Nephron (organoid): ENCODE measurements at regions not wholly inside any gene's neighbourhood (a gene's known extent, or its start where the extent isn't known, plus 50 kb on each side); places are given as distances from the start of the nearest gene placed in this dataset.

Experiments
- H3K27ac Mint-ChIP-seq, 3 experiments: 2 replicates each; pipeline ENCODE4 v1.8.0; 2020; ENCODE audit warnings: mixed read lengths in 3 of 3, mild to moderate bottlenecking in 2 of 3, moderate library complexity in 1 of 3
- H3K27me3 Mint-ChIP-seq: 2 replicates; pipeline ENCODE4 v1.8.0; 2021; ENCODE audit warnings: low read depth, mild to moderate bottlenecking, moderate library complexity, mixed read lengths
- H3K36me3 Mint-ChIP-seq: 2 replicates; pipeline ENCODE4 v1.8.0; 2020; ENCODE audit warnings: low read depth, mixed read lengths
- H3K4me1 Mint-ChIP-seq: 2 replicates; pipeline ENCODE4 v1.8.0; 2020; ENCODE audit warnings: mixed read lengths
- H3K4me3 Mint-ChIP-seq, 3 experiments: 2 replicates each; pipeline ENCODE4 v1.8.0; 2020; ENCODE audit warnings: mild to moderate bottlenecking in 3 of 3, mixed read lengths in 3 of 3, moderate library complexity in 2 of 3
- H3K9me3 Mint-ChIP-seq: 2 replicates; pipeline ENCODE4 v1.8.0; 2020; ENCODE audit warnings: mixed read lengths
- CTCF ChIP-seq, 3 experiments: fragments of 200-600 bp; sonication (generic); IDR thresholded peaks; one replicate each; pipeline ENCODE4 v1.5.0; 2021; ENCODE audit warnings: antibody characterized with exemption in 3 of 3; ENCODE audit not compliant: unreplicated experiment in 3 of 3

DNA sequence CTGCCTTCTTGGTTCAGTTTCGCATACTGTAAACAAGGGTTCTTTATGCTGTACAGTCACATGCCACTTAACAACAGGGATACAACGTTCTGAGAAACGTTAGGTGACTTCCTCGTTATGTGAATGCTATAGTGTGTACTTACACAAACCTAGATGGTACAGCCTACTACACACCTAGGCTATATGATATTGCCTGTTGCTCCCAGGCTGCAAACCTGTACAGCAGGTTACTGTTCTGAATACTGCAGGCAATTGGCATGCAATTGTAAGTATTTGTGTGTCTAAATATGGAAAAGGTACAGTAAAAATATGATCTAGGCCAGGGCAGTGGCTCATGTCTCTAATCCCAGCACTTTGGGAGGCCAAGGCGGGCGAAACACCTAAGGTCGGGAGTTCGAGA is 85.7 kb upstream of the PRDM11 start:
- Mint-ChIP-seq H3K4me3 (no peak overlapping the region), H3K4me1 (no peaks in the 10 kb centered on the region), H3K27me3 (peaks cover 21% of the 10 kb centered on the region), H3K36me3 (no peaks in the 10 kb centered on the region), H3K9me3 (peaks cover 13% of the 10 kb centered on the region), H3K27ac (no peak overlapping the region)
- TF ChIP-seq CTCF (IDR thresholded peaks at IDR 0.05; ENCODE audit: unreplicated experiment in 3 of 3) = no peak

DNA sequence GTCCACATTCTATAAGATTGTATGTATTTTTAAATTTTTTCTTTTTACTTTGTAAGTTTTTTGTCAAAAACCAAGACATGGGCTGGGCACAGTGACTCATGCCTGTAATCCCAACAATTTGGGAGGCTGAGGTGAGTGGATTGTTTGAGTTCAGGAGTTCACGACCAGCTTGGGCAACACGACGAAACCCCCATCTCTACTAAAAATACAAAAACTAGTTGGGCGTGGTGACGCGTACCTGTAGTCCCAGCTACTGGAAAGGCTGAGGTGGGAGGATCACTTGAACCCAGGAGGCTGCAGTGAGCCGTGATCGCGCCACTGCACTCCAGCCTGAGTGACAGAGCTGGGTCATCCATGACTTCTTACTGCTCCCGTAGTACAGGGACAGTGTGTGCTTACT is 84.8 kb upstream of the PRDM11 start:
- Mint-ChIP-seq H3K27me3 (peaks cover 14% of the 10 kb centered on the region), H3K4me3 (no peak overlapping the region), H3K27ac (no peak overlapping the region), H3K36me3 (no peaks in the 10 kb centered on the region), H3K4me1 (no peaks in the 10 kb centered on the region), H3K9me3 (peaks cover 20% of the 10 kb centered on the region)
- TF ChIP-seq CTCF (IDR thresholded peaks at IDR 0.05; ENCODE audit: unreplicated experiment in 3 of 3) = no peak

DNA sequence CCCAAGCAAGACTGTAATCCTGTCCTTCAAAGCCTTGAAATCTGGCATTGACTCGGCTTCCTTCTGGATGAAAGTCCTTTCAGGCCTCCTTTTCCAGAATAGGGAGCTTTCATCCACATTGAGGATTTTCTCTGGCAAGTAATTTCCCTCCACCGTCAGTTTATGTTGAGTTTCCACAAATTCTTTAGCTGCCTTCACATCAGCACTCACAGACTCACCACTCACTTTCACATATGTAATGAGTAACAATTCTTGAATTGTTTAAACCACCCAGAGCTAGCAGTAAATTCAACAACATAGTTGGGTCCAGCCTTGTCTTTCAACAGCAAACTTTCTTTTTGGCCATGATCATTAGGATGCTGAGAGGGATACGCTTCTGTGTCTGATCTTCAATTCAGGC is 84.3 kb upstream of the PRDM11 start:
- H3K4me3 Mint-ChIP-seq = no peak overlapping the region
- no peaks in the 10 kb centered on the region for H3K36me3 Mint-ChIP-seq
- H3K4me1 Mint-ChIP-seq = no peaks in the 10 kb centered on the region
- peaks cover 24% of the 10 kb centered on the region for H3K9me3 Mint-ChIP-seq
- H3K27me3 Mint-ChIP-seq = peaks cover 16% of the 10 kb centered on the region
- TF ChIP-seq CTCF (IDR thresholded peaks at IDR 0.05; ENCODE audit: unreplicated experiment in 3 of 3) = no peak
- H3K27ac Mint-ChIP-seq = no peak overlapping the region

GRCh38 chr11:45062974-45063635 is 83.3 kb upstream of the PRDM11 start:
- Mint-ChIP-seq H3K9me3 (peaks cover 24% of the 10 kb centered on the region), H3K27ac (no peak overlapping the region), H3K4me1 (no peaks in the 10 kb centered on the region), H3K4me3 (no peak overlapping the region), H3K27me3 (peaks cover 20% of the 10 kb centered on the region), H3K36me3 (no peaks in the 10 kb centered on the region)
- TF ChIP-seq CTCF (IDR thresholded peaks at IDR 0.05; ENCODE audit: unreplicated experiment in 3 of 3) = no peak

DNA sequence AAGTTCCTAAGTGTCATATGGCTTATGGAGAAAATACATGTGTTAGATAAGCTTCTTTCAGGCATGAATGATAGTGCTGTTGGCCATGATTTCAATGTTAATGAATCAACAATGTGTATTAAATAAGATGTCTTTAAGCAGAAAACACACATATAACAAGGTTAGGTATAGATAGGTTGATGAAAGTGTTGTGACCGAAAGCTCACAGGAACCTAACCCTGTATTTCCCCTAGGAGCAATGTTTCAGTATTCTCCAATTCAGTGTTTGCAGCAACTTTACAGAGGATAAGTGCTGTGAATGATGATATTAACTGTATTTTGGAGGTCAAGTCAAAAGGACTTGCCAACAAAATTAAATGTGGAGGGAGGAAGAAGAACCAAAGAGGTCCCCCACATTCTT is 82.8 kb upstream of the PRDM11 start:
- H3K27ac Mint-ChIP-seq = no peak overlapping the region
- H3K4me3 Mint-ChIP-seq = no peak overlapping the region
- no peak for TF ChIP-seq CTCF (IDR thresholded peaks at IDR 0.05; ENCODE audit: unreplicated experiment in 3 of 3)
- H3K36me3 Mint-ChIP-seq = no peaks in the 10 kb centered on the region
- peaks cover 24% of the 10 kb centered on the region for H3K9me3 Mint-ChIP-seq
- no peaks in the 10 kb centered on the region for H3K4me1 Mint-ChIP-seq
- peaks cover 20% of the 10 kb centered on the region for H3K27me3 Mint-ChIP-seq

DNA sequence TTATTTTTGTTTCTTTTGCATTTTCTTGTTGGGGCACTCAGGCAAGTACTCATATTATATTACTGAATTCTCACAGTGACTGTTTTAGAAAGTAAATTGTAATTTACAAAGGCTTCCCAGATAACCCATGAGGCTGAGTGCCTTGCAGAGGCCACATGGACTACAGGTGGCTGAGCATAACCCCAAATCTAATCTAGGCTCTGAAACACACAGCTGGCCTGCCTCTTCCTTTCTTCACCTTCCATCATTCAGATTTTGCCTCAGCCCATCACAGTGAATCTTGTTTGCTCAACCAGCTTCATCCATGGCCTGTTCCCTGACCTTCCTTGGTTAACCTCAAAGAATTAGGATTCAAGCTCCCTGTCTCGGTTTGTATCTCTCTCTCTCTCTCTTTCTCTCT is 78.5 kb upstream of the PRDM11 start:
- no peak for TF ChIP-seq CTCF (IDR thresholded peaks at IDR 0.05; ENCODE audit: unreplicated experiment in 3 of 3)
- Mint-ChIP-seq H3K27ac (no peak overlapping the region), H3K4me3 (no peak overlapping the region), H3K9me3 (peaks cover 21% of the 10 kb centered on the region), H3K27me3 (peaks cover 18% of the 10 kb centered on the region), H3K4me1 (no peaks in the 10 kb centered on the region), H3K36me3 (no peaks in the 10 kb centered on the region)
